Loucy (cell line): ENCODE measurements at regions not wholly inside any gene's neighbourhood (a gene's known extent, or its start where the extent isn't known, plus 50 kb on each side); places are given as distances from the start of the nearest gene placed in this dataset.

ENCODE experiments used
- H2AFZ ChIP-seq: fragments of 200-600 bp; sonication (generic); 2 replicates; pipeline ENCODE4 v1.6.0; 2016; ENCODE audit warnings: antibody characterized with exemption, mild to moderate bottlenecking, low read length, moderate library complexity
- H3F3A ChIP-seq: fragments of 200-600 bp; 2 replicates; pipeline ENCODE4 v1.6.0; 2016; ENCODE audit warnings: antibody characterized with exemption, low read depth, mild to moderate bottlenecking
- H3K27me3 ChIP-seq: fragments of 200-600 bp; sonication (generic); 2 replicates; pipeline ENCODE4 v1.6.1; 2014; ENCODE audit warnings: low read length, mild to moderate bottlenecking; ENCODE audit not compliant: insufficient read depth, poor library complexity, severe bottlenecking
- H3K36me3 ChIP-seq: fragments of 200-600 bp; sonication (generic); 2 replicates; pipeline ENCODE4 v1.6.1; 2016; ENCODE audit warnings: low read length; ENCODE audit not compliant: insufficient read depth
- H3K4me1 ChIP-seq: fragments of 200-600 bp; sonication (generic); 2 replicates; pipeline ENCODE4 v1.5.1; 2014; ENCODE audit warnings: low read length, mild to moderate bottlenecking; ENCODE audit not compliant: insufficient read depth, poor library complexity, severe bottlenecking
- H3K4me2 ChIP-seq: fragments of 200-600 bp; sonication (generic); 2 replicates; pipeline ENCODE4 v1.6.0; 2014; ENCODE audit warnings: antibody characterized with exemption, low read length, low read depth, mild to moderate bottlenecking; ENCODE audit not compliant: poor library complexity, severe bottlenecking
- H3K4me3 ChIP-seq: fragments of 200-600 bp; sonication (generic); 2 replicates; pipeline ENCODE4 v1.5.1; 2014; ENCODE audit warnings: low read length, mild to moderate bottlenecking, mixed read lengths; ENCODE audit not compliant: poor library complexity, severe bottlenecking
- H3K79me2 ChIP-seq: fragments of 200-600 bp; sonication (generic); 2 replicates; pipeline ENCODE4 v1.6.1; 2014; ENCODE audit warnings: low read length; ENCODE audit not compliant: insufficient read depth
- H3K9ac ChIP-seq: fragments of 200-600 bp; sonication (generic); 2 replicates; pipeline ENCODE4 v1.6.0; 2014; ENCODE audit warnings: mild to moderate bottlenecking, low read depth, low read length, moderate library complexity; ENCODE audit not compliant: poor library complexity, severe bottlenecking
- H3K9me2 ChIP-seq: fragments of 200-600 bp; sonication (generic); replicated peaks from 2 replicates; pipeline ENCODE4 v1.6.1; 2016; ENCODE audit warnings: low read depth, low read length, mixed read lengths
- H3K9me3 ChIP-seq: fragments of 200-600 bp; sonication (generic); 2 replicates; pipeline ENCODE4 v1.6.1; 2014; ENCODE audit warnings: mild to moderate bottlenecking, antibody characterized with exemption, low read length, low read depth; ENCODE audit not compliant: insufficient read depth
- H4K20me1 ChIP-seq: fragments of 200-600 bp; sonication (generic); 2 replicates; pipeline ENCODE4 v1.6.0; 2014; ENCODE audit warnings: antibody characterized with exemption, low read length, mild to moderate bottlenecking; ENCODE audit not compliant: insufficient read depth, poor library complexity, severe bottlenecking
- EZH2phosphoT487 ChIP-seq: fragments of 200-600 bp; IDR thresholded peaks from 2 replicates; pipeline ENCODE4 v1.6.1; 2018; ENCODE audit warnings: antibody characterized with exemption, mild to moderate bottlenecking, moderate library complexity, borderline replicate concordance
- TF ChIP-seq, protein P1 (sequence below): fragments of 200-600 bp; sonication (generic); conservative IDR thresholded peaks from 2 replicates; pipeline ENCODE4 v1.5.1; 2014; ENCODE audit warnings: mild to moderate bottlenecking, antibody characterized with exemption, low read length

DNA sequence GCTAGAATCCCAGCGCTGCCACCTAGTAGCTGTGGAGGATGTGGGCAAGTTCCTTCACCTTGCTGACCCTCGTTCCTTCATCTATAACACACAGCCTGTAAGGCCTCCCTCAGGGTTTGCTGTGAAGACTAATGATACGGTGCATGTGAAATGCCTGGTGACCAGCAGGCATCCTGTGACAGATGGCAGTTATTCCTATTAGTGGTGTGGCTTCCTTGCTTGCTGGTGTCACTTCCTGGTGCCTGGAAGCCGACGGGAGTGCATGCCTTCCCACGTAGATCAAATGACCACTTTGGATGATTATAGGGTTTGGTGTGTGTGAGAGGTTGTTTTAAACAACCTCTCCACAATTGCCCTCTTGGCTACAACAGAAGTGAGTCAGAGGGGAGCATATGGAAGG is 894.9 kb downstream of the VRK1 start:
- Histone ChIP-seq H3K9ac (no peak overlapping the region), H3K4me2 (no peak overlapping the region), H2AFZ (no peak overlapping the region), H3K9me3 (no peaks in the 10 kb centered on the region), H3K9me2 (no peaks in the 10 kb centered on the region), H4K20me1 (no peaks in the 10 kb centered on the region), H3K27me3 (no peaks in the 10 kb centered on the region), H3K36me3 (no peaks in the 10 kb centered on the region), H3K79me2 (no peaks in the 10 kb centered on the region), H3K4me3 (no peak overlapping the region), H3K4me1 (no peaks in the 10 kb centered on the region), H3F3A (no peaks in the 10 kb centered on the region)
- TF ChIP-seq, protein P1, sequence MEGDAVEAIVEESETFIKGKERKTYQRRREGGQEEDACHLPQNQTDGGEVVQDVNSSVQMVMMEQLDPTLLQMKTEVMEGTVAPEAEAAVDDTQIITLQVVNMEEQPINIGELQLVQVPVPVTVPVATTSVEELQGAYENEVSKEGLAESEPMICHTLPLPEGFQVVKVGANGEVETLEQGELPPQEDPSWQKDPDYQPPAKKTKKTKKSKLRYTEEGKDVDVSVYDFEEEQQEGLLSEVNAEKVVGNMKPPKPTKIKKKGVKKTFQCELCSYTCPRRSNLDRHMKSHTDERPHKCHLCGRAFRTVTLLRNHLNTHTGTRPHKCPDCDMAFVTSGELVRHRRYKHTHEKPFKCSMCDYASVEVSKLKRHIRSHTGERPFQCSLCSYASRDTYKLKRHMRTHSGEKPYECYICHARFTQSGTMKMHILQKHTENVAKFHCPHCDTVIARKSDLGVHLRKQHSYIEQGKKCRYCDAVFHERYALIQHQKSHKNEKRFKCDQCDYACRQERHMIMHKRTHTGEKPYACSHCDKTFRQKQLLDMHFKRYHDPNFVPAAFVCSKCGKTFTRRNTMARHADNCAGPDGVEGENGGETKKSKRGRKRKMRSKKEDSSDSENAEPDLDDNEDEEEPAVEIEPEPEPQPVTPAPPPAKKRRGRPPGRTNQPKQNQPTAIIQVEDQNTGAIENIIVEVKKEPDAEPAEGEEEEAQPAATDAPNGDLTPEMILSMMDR, result no peak
- no peak for TF ChIP-seq EZH2phosphoT487

DNA sequence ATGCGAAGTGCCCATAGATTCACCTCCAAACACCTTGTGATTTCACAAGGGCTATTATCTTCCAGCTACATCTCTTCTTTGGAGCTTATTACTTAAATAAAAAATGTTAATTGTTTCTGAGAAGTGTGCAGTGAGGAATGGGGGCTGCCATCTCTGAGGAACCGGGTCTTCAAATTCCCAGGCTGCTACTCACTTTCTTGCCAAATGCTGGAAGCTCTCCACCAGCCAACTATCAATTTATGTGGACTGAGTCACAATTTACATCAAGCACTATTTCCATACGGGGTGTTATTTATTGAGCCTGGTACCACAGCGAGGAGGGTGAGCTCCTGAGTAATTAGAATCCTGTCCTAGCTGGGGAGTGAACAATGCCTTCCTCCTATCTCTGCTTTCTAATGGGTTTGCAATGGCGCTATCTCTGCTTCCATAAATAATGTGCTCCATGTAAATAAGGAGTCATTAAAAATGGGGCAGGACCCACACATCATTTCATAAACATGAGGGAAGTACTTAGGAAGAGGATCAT is 898.3 kb downstream of the VRK1 start:
- TF ChIP-seq EZH2phosphoT487, result no peak
- TF ChIP-seq, protein P1, result no peak
- Histone ChIP-seq H3K9ac (no peak overlapping the region), H3K9me3 (no peaks in the 10 kb centered on the region; the same call in 1 of the 2 replicates), H3K36me3 (no peaks in the 10 kb centered on the region), H3K4me1 (no peaks in the 10 kb centered on the region), H3K4me2 (no peak overlapping the region), H3K4me3 (no peak overlapping the region), H3K9me2 (no peaks in the 10 kb centered on the region), H3K27me3 (no peaks in the 10 kb centered on the region), H3F3A (no peaks in the 10 kb centered on the region), H2AFZ (no peak overlapping the region), H4K20me1 (no peaks in the 10 kb centered on the region), H3K79me2 (no peaks in the 10 kb centered on the region)

DNA sequence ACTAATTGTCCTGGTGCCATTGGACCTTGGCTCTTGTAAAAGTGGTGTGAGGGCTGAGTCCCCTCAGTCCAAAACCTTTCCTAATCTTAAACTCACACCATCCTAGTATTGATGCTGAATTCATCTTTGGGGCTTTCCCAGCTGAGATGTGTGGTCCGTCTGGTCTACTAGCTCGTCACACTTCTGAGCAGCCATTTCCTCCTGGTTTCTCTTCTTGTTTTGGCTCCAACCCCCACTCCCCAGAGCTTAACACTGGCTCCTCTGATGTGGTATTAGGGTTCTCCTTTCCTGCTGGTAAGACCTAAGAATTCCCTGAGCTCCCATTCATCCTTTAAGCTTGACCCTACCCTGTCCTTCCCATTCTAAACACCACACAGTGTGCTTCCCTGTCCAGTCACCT is 900.6 kb downstream of the VRK1 start:
- Histone ChIP-seq H3K4me3 (no peak overlapping the region), H3K4me1 (no peaks in the 10 kb centered on the region), H3K79me2 (no peaks in the 10 kb centered on the region), H2AFZ (no peak overlapping the region), H4K20me1 (no peaks in the 10 kb centered on the region), H3K27me3 (no peaks in the 10 kb centered on the region), H3K9me3 (no peaks in the 10 kb centered on the region; the same call in 1 of the 2 replicates), H3K4me2 (no peak overlapping the region), H3K9me2 (no peaks in the 10 kb centered on the region), H3K36me3 (no peaks in the 10 kb centered on the region), H3F3A (no peaks in the 10 kb centered on the region), H3K9ac (no peak overlapping the region)
- TF ChIP-seq EZH2phosphoT487, result no peak
- TF ChIP-seq, protein P1, result no peak
